Activated CD4-positive, alpha-beta T cell treated with anti-CD3 and anti-CD28 coated beads, Interleukin-2, amount 10 ng/mL, durations not matched to agents 7 days and 5 days (primary cell): ENCODE measurements at regions not wholly inside any gene's neighbourhood (a gene's known extent, or its start where the extent isn't known, plus 50 kb on each side); places are given as distances from the start of the nearest gene placed in this dataset.

Experiments used
- CTCF ChIA-PET: fragments of 350-600 bp; sonication (Branson Sonifier 250); formaldehyde crosslinking; loops from one replicate; lab custom pipeline; 2021; ENCODE audit warnings: antibody characterized with exemption; lab: Charles Lee
- POLR2A ChIA-PET: fragments of 350-600 bp; sonication (Branson Sonifier 250); formaldehyde crosslinking; loops from one replicate; lab custom pipeline; 2021; ENCODE audit warnings: antibody characterized with exemption; lab: Charles Lee
- DNase-seq: peaks from one replicate; pipeline ENCODE4 v3.0.0-alpha.2; 2020
- H3K27ac Mint-ChIP-seq: one replicate; pipeline ENCODE4 v1.8.0; 2021; ENCODE audit warnings: mild to moderate bottlenecking, moderate library complexity, mixed read lengths
- H3K27me3 Mint-ChIP-seq: one replicate; pipeline ENCODE4 v1.8.0; 2021; ENCODE audit warnings: mixed read lengths
- H3K36me3 Mint-ChIP-seq: one replicate; pipeline ENCODE4 v1.8.0; 2021; ENCODE audit warnings: low read depth, mixed read lengths
- H3K4me1 Mint-ChIP-seq: one replicate; pipeline ENCODE4 v1.8.0; 2021; ENCODE audit warnings: mixed read lengths
- H3K4me3 Mint-ChIP-seq: one replicate; pipeline ENCODE4 v1.8.0; 2021; ENCODE audit warnings: mild to moderate bottlenecking, moderate library complexity, mixed read lengths
- H3K9me3 Mint-ChIP-seq: one replicate; pipeline ENCODE4 v1.8.0; 2021; ENCODE audit warnings: mixed read lengths

DNA sequence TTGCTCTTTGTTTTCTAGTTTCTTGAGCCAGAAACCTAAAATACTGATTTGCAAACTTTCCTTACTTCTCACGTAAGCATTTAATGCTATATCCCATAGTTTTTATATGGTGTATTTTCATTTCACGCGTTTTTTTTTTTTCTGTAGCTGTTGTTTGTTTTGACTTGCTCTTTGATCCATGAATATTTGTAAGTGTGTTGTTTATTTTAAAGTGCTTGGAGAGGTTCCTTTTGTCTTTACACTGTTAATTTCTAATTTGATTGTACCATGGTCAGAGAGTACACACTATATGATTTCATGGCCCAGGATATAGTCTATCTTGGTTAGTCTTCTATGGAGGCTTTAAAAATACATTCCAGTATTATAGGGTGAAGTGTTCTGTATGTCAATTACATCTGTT is 84.8 kb upstream of the RNF217 start:
- H3K4me3 Mint-ChIP-seq = no peak overlapping the region
- DNase-seq = no peak
- peaks cover 2% of the 10 kb centered on the region for H3K4me1 Mint-ChIP-seq
- H3K36me3 Mint-ChIP-seq = no peaks in the 10 kb centered on the region
- H3K27ac Mint-ChIP-seq = no peak overlapping the region
- POLR2A ChIA-PET = no interaction called here
- no peaks in the 10 kb centered on the region for H3K9me3 Mint-ChIP-seq
- CTCF ChIA-PET = no interaction called here
- H3K27me3 Mint-ChIP-seq = peaks cover 7% of the 10 kb centered on the region

DNA sequence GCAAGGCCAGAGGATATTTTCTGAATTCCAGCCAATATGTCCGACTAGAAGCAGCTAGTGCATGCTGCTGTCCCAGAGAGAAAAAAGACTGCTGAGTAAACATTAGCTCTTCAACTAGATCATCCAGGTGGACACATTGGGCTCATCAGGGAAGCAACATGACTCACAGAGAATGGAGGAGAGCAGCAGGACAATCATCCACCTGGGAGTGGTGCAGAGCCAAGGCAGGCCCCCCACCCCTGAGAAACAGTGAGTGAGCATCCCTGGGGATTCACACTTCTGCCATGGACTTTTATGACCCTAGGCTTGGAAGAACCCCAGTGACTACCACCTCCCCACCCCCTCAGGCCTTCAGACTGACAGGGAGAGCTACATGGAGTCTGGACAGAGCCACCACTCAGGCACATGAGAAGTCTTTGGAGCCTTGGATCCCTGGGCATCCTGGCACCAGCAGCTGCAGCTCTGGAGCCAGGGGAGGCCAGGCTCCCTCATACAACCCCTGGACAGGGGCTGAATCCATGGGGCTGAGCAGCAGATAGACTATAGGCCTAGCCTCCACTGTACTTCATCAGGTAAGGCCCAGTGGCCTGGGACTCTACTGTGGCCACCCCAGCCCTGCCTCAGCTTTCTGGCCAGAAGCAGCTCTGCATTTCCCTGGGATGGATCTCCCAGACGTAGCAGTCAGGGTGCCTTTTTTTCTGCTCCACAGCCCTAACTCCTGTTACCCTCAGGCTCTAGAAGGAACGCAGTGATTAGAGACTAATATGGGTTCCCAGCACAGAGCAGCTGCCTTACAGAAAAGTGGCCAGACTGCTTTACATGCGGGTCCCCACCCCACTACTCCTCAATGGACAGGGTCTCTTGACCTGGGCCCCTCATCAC is 82.9 kb upstream of the RNF217 start:
- Mint-ChIP-seq H3K4me1 (peaks cover 7% of the 10 kb centered on the region), H3K4me3 (no peak overlapping the region), H3K36me3 (no peaks in the 10 kb centered on the region), H3K9me3 (no peaks in the 10 kb centered on the region), H3K27ac (no peak overlapping the region), H3K27me3 (peaks cover 4% of the 10 kb centered on the region)
- CTCF ChIA-PET = no interaction called here
- no peak for DNase-seq
- POLR2A ChIA-PET = no interaction called here

DNA sequence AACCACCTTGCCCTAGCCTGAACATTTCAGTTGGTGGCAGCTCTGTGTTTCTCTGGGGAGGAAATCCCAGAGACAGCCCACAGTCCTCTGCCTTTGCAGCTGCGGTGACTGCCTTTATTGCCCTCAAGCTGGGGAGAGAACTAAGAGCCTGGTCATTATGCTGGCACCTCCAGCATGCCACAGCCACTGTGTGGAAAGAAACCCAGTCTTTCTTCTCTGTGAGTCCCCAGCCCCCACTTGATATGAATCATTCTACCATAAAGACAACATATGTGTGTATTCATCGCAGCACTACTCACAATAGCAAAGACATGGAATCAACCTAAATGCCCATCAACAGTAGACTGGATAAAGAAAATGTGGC is 82.3 kb upstream of the RNF217 start:
- Mint-ChIP-seq H3K4me1 (peaks cover 7% of the 10 kb centered on the region), H3K27me3 (peaks cover 4% of the 10 kb centered on the region), H3K36me3 (no peaks in the 10 kb centered on the region), H3K9me3 (no peaks in the 10 kb centered on the region), H3K4me3 (no peak overlapping the region), H3K27ac (no peak overlapping the region)
- DNase-seq = no peak
- ChIA-PET POLR2A (no interaction called here), CTCF (no interaction called here)

DNA sequence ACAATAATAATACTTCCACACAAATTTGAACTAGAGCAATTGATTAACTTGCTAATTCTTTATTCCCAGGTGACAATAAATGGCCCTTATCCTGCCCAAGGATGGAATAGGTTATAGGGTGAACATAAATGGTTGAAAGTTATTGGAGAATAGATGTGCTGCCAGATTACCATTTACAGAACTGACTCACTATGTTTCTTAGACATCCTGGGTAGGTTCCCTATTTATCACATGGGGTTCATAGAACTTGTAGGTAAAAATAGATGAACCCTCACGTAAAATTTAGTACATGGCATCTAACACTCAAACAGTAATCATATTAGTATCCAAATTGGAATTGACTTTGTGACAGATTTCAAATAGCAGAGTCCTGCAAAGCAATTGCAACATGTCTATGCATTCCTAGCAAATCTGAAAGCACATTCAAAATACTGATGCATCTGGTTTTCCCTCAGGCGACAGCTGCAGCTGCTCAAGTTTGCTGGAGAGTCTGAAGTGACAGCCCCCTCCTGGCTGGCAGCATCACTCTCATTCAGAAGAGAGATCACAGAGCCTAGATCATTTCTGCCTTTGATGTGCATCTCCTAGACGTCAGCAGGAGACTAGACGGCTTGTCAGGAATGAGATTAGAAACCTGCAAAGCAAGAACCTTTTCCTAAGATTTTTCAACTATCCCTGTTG is 80.2 kb upstream of the RNF217 start:
- Mint-ChIP-seq H3K27me3 (no peaks in the 10 kb centered on the region), H3K4me1 (peaks cover 7% of the 10 kb centered on the region), H3K36me3 (no peaks in the 10 kb centered on the region), H3K4me3 (no peak overlapping the region), H3K27ac (no peak overlapping the region), H3K9me3 (no peaks in the 10 kb centered on the region)
- ChIA-PET POLR2A (no interaction called here), CTCF (no interaction called here)
- DNase-seq = no peak

GRCh38 chr6:124882579-124883393 is 79.5 kb upstream of the RNF217 start:
- Mint-ChIP-seq H3K9me3 (no peaks in the 10 kb centered on the region), H3K4me1 (peaks cover 7% of the 10 kb centered on the region), H3K27me3 (no peaks in the 10 kb centered on the region), H3K4me3 (no peak overlapping the region), H3K36me3 (no peaks in the 10 kb centered on the region), H3K27ac (no peak overlapping the region)
- POLR2A ChIA-PET = no interaction called here
- DNase-seq = no peak
- CTCF ChIA-PET = no interaction called here

- ChIA-PET POLR2A (no interaction called here), CTCF (no interaction called here)
- no peak for DNase-seq
- Mint-ChIP-seq H3K4me3 (no peak overlapping the region), H3K36me3 (no peaks in the 10 kb centered on the region), H3K4me1 (peaks cover 17% of the 10 kb centered on the region), H3K27ac (no peak overlapping the region), H3K27me3 (no peaks in the 10 kb centered on the region), H3K9me3 (no peaks in the 10 kb centered on the region)
Measured at GRCh38 chr6:124885171-124885570, 77.1 kb upstream of the RNF217 start.

- DNase-seq = no peak
- Mint-ChIP-seq H3K9me3 (no peaks in the 10 kb centered on the region), H3K4me3 (no peak overlapping the region), H3K27me3 (no peaks in the 10 kb centered on the region), H3K27ac (no peak overlapping the region), H3K36me3 (no peaks in the 10 kb centered on the region), H3K4me1 (peaks cover 13% of the 10 kb centered on the region)
- POLR2A ChIA-PET = no interaction called here
- CTCF ChIA-PET = no interaction called here
Measured at GRCh38 chr6:124887872-124888580, 74.2 kb upstream of the RNF217 start.

DNA sequence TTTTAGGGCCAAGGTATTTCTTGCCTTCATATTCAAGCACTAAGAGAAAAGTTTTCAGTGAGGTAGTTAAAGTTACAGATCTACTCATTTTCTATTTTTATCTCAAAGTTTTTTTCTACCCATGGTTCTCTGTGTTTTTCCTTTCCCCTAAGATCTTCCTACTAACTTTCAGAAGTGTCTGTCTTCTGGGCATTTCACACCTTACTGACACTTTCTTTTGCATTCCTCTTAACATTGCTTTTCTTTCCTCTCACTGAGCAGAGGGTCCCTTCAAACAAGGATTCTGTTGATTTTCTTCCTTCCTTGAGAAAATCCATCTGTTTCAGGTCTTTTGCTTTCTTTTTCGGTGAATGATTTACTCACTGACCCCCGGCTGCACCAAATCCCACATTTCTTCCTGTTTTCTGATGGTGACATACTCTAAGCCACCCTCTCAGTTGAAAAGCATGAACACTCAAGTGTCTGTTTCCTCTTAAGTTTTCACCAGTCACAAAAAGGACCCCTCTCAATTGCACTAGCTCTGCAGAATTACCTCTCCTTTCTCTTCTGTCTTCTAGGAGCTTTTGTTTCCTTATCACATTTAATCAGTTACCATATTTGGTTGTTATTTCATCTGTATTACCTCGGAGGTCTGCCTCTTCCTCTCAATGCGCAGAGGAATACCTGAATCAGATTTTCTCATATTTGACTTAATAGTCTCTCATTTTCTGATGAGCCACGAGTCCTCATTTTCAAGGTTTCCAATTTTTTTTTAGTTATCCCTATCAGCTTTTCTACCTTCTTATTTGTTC is 73.5 kb upstream of the RNF217 start:
- CTCF ChIA-PET = no interaction called here
- Mint-ChIP-seq H3K4me3 (peak overlapping the region; percentile 26), H3K27ac (no peak overlapping the region), H3K9me3 (no peaks in the 10 kb centered on the region), H3K36me3 (no peaks in the 10 kb centered on the region), H3K27me3 (no peaks in the 10 kb centered on the region), H3K4me1 (peaks cover 10% of the 10 kb centered on the region)
- DNase-seq = no peak
- POLR2A ChIA-PET = no interaction called here

DNA sequence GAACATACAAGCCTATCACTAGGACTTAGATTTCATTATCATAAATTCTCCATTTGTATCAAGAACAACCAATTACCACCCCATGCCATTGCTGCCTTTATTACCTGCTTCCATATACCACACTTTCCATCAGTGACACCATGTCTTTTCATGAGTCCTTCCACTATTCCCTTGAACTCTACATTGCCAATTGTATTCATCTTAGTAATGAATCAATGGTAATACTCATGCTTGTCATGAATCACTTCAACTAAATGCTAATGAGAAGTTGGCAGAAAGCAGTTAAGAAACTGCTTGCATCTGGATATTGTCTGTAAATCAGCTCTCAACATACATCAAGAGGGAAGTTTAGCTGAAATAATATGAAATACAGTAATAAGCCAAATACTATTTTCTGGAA is 61.2 kb upstream of the RNF217 start:
- Mint-ChIP-seq H3K9me3 (no peaks in the 10 kb centered on the region), H3K4me3 (no peak overlapping the region), H3K4me1 (no peaks in the 10 kb centered on the region), H3K36me3 (no peaks in the 10 kb centered on the region), H3K27me3 (no peaks in the 10 kb centered on the region), H3K27ac (no peak overlapping the region)
- DNase-seq = no peak
- ChIA-PET POLR2A (no interaction called here), CTCF (no interaction called here)

- DNase-seq = no peak
- Mint-ChIP-seq H3K9me3 (no peaks in the 10 kb centered on the region), H3K27ac (no peak overlapping the region), H3K27me3 (no peaks in the 10 kb centered on the region), H3K36me3 (no peaks in the 10 kb centered on the region), H3K4me3 (no peak overlapping the region), H3K4me1 (peaks cover 4% of the 10 kb centered on the region)
- POLR2A ChIA-PET = no interaction called here
- CTCF ChIA-PET = interaction anchor here (0.6 to 0.7 kb wide), 2 partner anchors 460 to 760 kb away, joined by 3 read pairs; no protein-coding TSS in a partner anchor
Measured at GRCh38 chr6:124903797-124904196, 58.4 kb upstream of the RNF217 start.

- Mint-ChIP-seq H3K9me3 (no peaks in the 10 kb centered on the region), H3K27ac (no peak overlapping the region), H3K4me1 (peaks cover 4% of the 10 kb centered on the region), H3K4me3 (no peak overlapping the region), H3K36me3 (no peaks in the 10 kb centered on the region), H3K27me3 (no peaks in the 10 kb centered on the region)
- CTCF ChIA-PET = no interaction called here
- DNase-seq = no peak
- POLR2A ChIA-PET = no interaction called here
Measured at GRCh38 chr6:124907596-124907995, 54.6 kb upstream of the RNF217 start.
